MM.1S (cell line): ENCODE measurements at regions not wholly inside any gene's neighbourhood (a gene's known extent, or its start where the extent isn't known, plus 50 kb on each side); places are given as distances from the start of the nearest gene placed in this dataset.

Source experiments
- EZH2 ChIP-seq: fragments of 300-600 bp; sonication (generic); optimal IDR thresholded peaks from 2 replicates; pipeline ENCODE3; 2017; ENCODE audit warnings: low read depth, mild to moderate bottlenecking, antibody characterized with exemption, low read length, mixed read lengths
- EZH2phosphoT487 ChIP-seq: fragments of 300-600 bp; sonication (generic); IDR thresholded peaks from 2 replicates; pipeline ENCODE4 v1.6.1; 2018; ENCODE audit warnings: antibody characterized with exemption, low read length

DNA sequence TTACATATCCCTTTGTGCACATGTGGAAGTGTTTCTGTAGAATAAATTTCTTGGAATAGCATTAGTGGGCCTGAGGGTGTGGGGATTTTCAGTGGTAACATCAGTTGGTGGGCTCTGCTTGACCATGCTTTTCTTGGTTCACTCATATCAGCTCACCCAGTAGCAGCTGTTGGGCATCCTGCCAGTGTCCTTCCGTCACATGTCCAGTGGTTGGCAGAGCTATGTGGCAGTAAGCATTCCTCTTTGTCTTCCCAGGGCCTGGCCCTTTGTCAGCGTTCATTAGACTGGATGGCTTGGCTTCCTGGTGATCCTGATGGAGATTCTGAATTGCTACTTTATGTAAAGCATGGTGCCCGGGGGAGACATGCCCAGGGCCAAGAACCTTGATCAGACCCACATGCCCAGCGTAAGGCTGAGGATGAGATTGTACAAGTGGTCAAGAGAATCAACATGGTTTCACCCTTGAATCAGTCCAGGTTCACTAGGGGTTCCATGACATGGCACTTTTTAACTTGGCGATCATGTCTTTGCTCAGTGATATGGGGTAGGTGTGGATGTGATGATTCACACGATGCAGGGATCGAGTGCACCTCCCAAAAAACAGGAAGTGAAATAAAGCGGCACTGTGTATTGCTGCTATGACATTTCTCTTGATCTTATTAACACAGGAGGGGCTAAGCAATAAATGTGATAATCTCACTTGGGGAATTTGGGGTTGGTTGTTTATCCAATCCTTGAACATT, 72.1 kb upstream of the IGFBP7 start:
- TF ChIP-seq EZH2phosphoT487 (no peak), EZH2 (no peak)
